Right atrium auricular region (tissue), 2 donors: ENCODE measurements at regions not wholly inside any gene's neighbourhood (a gene's known extent, or its start where the extent isn't known, plus 50 kb on each side); places are given as distances from the start of the nearest gene placed in this dataset.

Experiments used
- DNase-seq: peaks from one replicate; pipeline ENCODE4 v3.0.0-alpha.2; 2019; ENCODE audit warnings: low spot score
- H3K27ac ChIP-seq, 2 donors: fragments of 200-600 bp; sonication (generic); 1 replicate in 1 of 2; 2 replicates in 1 of 2; pipeline ENCODE4 v1.5.1; 2016 to 2019
- H3K27me3 ChIP-seq, 2 donors: fragments of 200-600 bp; sonication (generic); one replicate each; pipeline versions ENCODE4 v1.5.1 to v1.6.0; 2017 to 2019
- H3K36me3 ChIP-seq: fragments of 200-600 bp; sonication (generic); one replicate; pipeline ENCODE4 v1.5.1; 2016
- H3K4me1 ChIP-seq, 2 donors: fragments of 200-600 bp; sonication (generic); one replicate each; pipeline versions ENCODE4 v1.5.1 to v1.6.0; 2017 to 2019
- H3K4me3 ChIP-seq, 2 donors: fragments of 200-600 bp; sonication (generic); 1 replicate in 1 of 2; 2 replicates in 1 of 2; pipeline ENCODE4 v1.5.1; 2017 to 2019; ENCODE audit warnings: mild to moderate bottlenecking in 1 of 2, moderate library complexity in 1 of 2
- H3K9me3 ChIP-seq, 2 donors: fragments of 200-600 bp; sonication (generic); one replicate each; pipeline ENCODE4 v1.5.1; 2019
- TF ChIP-seq, protein P1 (sequence below), 2 donors: fragments of 200-600 bp; sonication (generic); IDR thresholded peaks; one replicate each; pipeline ENCODE4 v1.5.1; 2019; ENCODE audit warnings: antibody characterized with exemption in 2 of 2

DNA sequence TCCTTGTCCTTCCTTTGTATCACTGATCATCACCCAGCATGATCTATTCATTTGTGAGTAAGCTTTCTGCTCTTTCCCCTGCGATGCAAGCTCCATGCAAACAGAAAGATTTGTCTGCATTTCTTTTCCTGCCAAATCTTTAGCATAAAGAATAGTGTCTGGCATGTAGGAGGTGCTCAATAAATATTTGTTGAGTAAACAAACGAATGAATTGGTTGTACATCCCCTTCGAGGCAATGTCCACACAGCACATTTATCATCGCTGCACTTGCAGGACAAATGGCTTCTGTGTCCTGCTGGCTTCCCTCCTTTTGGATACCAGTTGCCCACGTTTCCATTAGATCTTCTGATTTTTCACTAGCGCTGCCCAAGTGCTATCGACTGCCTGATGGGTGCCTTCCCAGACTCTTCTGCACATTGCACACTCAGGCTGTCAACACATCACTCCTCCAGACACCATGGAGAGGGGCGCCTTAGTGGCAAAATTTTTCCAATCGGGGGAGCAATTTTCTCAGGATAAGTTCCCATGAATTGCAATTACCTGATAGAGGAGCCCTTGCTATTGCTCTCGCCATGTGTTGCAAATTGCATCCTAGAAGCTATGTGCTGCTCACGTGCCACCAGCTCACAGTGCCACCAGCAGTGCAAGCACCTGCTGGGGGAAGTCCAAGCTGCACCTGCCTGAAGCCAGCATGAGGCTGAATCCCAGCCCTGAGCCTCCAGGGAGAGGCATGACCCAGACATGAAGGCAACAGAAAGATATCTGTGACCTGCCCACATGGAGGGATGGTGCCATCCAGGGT, 206.6 kb downstream of the KIF26A start:
- TF ChIP-seq, protein P1, sequence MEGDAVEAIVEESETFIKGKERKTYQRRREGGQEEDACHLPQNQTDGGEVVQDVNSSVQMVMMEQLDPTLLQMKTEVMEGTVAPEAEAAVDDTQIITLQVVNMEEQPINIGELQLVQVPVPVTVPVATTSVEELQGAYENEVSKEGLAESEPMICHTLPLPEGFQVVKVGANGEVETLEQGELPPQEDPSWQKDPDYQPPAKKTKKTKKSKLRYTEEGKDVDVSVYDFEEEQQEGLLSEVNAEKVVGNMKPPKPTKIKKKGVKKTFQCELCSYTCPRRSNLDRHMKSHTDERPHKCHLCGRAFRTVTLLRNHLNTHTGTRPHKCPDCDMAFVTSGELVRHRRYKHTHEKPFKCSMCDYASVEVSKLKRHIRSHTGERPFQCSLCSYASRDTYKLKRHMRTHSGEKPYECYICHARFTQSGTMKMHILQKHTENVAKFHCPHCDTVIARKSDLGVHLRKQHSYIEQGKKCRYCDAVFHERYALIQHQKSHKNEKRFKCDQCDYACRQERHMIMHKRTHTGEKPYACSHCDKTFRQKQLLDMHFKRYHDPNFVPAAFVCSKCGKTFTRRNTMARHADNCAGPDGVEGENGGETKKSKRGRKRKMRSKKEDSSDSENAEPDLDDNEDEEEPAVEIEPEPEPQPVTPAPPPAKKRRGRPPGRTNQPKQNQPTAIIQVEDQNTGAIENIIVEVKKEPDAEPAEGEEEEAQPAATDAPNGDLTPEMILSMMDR (IDR thresholded peaks at IDR 0.05) = no peak
- no peak overlapping the region for H3K27ac ChIP-seq
- H3K9me3 ChIP-seq = no peaks in the 10 kb centered on the region
- no peaks in the 10 kb centered on the region for H3K4me1 ChIP-seq
- no peak for DNase-seq
- H3K36me3 ChIP-seq = no peaks in the 10 kb centered on the region
- H3K4me3 ChIP-seq = no peak overlapping the region
- no peaks in the 10 kb centered on the region for H3K27me3 ChIP-seq

DNA sequence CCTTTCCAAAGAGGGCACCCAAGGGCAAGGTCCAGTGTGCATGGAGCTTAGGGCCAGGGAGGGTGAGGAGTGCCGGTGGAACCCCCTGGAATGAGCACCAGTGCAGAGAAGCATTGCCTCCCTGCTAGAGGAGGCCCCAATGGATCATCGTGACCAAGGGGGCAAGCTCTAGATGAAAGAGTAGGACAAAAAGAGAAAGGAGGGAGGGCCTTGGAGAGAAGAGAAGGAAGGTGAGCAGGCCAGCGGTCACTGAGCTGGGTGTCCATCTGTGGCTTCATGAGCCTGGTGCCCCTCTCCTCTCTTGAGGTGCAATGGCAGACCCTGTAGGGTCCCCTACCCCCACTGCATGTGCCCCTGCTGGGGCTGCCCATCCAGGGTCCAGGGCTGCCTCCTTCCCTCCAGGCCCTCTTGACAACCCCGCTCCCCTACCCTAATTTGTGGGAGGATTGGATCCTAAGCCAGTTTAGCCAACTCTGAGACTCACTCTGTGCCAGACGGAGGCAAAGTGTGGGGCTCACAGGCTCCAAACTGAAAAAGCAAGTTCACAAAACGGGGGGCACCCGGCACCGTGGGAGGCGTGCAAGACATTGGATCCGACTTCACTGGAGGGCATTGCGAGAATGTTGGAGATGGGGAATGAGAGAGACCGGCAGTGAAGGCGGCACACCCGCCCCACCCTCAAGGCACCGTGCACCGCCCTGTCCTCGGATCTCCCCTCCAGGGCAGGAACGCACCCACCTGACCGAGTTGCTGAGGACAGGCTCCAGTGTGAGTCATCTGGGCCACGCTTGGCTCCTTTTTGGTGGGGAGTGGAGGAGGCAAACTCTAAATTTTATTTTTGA, 207.5 kb downstream of the KIF26A start:
- Histone ChIP-seq H3K36me3 (no peaks in the 10 kb centered on the region), H3K4me1 (peaks cover 0 to 6% of the 10 kb centered on the region in 2 donors), H3K27ac (no peak overlapping the region), H3K27me3 (no peaks in the 10 kb centered on the region), H3K4me3 (no peak overlapping the region), H3K9me3 (no peaks in the 10 kb centered on the region)
- no peak for DNase-seq
- TF ChIP-seq, protein P1 (IDR thresholded peaks at IDR 0.05) = no peak

GRCh38 chr14:104346608-104347007, 208.2 kb downstream of the KIF26A start:
- DNase-seq = no peak
- no peaks in the 10 kb centered on the region for H3K9me3 ChIP-seq
- no peaks in the 10 kb centered on the region for H3K36me3 ChIP-seq
- TF ChIP-seq, protein P1 (IDR thresholded peaks at IDR 0.05) = no peak
- no peak overlapping the region for H3K27ac ChIP-seq
- peaks cover 0 to 6% of the 10 kb centered on the region in 2 donors for H3K4me1 ChIP-seq
- H3K27me3 ChIP-seq = no peaks in the 10 kb centered on the region
- H3K4me3 ChIP-seq = no peak overlapping the region

DNA sequence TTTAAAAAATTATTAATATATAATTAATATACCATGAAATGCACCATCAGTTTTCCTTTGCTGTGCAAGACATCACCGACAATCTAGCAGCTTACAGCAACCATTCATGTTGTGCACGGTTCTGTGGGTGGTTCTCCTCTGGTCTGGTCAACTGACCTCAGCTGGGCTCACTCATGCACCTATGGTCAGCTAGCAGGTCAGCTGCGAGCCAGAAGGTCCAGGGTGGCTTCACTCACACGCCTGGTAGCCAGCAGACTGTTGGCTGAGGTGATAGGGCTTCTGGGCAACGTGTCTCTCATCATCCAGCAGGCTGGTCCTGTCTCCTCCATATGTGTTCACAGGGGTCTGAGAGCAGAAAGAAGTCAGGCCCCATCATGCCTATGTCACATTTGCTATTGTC, 210.4 kb downstream of the KIF26A start:
- DNase-seq = no peak
- Histone ChIP-seq H3K9me3 (peaks cover 0 to 10% of the 10 kb centered on the region in 2 donors), H3K36me3 (no peaks in the 10 kb centered on the region), H3K27me3 (no peaks in the 10 kb centered on the region), H3K4me1 (peaks cover 0 to 6% of the 10 kb centered on the region in 2 donors), H3K27ac (no peak overlapping the region), H3K4me3 (no peak overlapping the region)
- TF ChIP-seq, protein P1 (IDR thresholded peaks at IDR 0.05) = no peak

DNA sequence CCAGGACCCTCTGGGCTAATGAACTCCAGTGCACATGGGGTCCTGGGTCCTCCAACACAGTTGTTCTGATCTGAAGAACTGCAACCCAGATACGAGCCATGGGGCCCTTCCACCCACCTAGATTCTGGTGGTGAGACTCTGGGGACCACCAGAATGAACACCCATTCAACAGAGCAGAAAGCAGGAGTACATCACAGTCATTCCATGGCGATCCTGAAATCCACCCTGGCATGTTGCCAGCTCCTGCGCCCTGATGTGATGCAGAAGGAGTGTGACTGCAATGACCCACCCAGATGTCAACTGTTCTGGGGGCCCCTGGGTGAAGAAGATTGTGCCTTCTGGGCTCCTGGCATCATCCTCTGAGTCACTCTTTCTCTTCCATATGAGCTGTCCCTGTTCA, 211.6 kb downstream of the KIF26A start:
- Histone ChIP-seq H3K4me1 (peaks cover 0 to 6% of the 10 kb centered on the region in 2 donors), H3K4me3 (no peak overlapping the region), H3K9me3 (peaks cover 0 to 10% of the 10 kb centered on the region in 2 donors), H3K36me3 (no peaks in the 10 kb centered on the region), H3K27ac (no peak overlapping the region), H3K27me3 (no peaks in the 10 kb centered on the region)
- TF ChIP-seq, protein P1 (IDR thresholded peaks at IDR 0.05) = no peak
- DNase-seq = no peak
